Activated CD4-positive, alpha-beta T cell treated with anti-CD3 and anti-CD28 coated beads, Interleukin-2, Interleukin-6, amounts not matched to agents 100 ng/mL and 50 ng/mL, durations not matched to agents 16 hours and 8 hours (primary cell): ENCODE measurements at regions not wholly inside any gene's neighbourhood (a gene's known extent, or its start where the extent isn't known, plus 50 kb on each side); places are given as distances from the start of the nearest gene placed in this dataset.

Experiments used
- DNase-seq: peaks from one replicate; pipeline ENCODE4 v3.0.0-alpha.2; 2020

DNA sequence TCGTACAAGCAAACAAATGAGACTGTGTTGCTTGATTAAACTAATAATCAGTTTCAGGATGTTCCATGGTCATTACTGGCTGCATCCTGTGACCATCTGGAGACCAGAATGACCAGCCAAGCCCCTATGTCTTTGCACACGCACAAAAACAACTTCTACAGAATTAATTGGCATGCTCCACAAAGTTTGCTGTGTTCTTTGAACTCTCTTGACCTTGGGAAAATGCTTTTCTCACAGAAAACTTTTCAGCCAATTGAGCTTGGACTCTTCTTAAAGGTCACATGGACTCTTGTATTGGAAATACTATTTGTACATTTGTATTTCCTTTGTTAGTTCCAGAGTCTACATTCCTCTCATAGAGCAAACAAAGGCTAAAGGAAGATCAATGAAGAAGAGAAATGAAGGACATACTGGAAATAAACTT is 147.8 kb downstream of the ARRDC3 start:
- no peak for DNase-seq

DNA sequence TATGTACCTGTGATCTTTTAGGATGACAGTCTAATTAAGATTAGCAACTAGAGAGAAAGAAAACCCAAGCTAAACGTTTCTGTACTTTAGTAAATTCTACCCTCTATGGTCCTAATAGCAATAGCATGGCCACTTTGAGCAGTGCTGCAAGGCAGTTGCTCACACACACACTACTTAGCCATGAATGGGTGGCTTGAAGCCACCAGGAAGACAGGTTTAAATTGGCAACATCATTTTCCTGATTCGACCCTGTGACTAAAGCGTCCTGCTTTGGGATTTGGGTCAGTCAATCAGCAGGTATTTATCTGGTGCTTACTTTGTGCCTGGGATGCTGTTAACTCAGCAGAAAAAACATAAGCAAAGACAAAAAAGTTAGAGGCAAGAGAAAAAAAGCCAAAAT is 150.6 kb downstream of the ARRDC3 start:
- DNase-seq, result no peak

DNA sequence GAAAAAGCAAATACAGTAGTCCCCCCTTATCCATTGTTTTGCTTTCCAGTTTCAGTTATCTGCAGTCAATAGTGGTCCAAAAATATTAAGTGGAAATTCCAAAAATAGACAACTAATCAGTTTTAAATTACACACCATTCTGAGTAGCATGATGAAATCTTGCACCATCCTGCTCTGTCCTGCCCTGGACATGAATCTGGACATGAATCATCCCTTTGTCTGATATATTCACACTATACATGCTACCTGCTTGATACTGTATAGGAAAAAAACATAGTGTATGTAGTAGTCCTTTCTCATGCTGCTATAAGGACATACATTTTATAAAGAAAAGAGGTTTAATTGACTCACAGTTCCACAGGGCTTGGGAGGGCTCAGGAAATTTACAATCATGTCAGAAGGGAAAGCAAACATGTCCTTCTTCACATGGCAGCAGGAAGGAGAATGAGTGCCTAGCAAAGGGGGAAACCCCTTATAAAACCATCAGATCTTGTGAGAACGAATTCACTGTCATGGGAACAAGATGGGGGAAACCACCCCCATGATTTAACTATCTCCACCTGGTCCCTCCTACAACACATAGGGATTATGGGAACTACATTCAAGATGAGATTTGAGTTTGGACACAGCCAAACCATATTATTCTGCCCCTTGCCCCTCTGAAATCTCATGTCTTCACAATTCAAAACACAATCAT is 153.9 kb downstream of the ARRDC3 start:
- no peak for DNase-seq

DNA sequence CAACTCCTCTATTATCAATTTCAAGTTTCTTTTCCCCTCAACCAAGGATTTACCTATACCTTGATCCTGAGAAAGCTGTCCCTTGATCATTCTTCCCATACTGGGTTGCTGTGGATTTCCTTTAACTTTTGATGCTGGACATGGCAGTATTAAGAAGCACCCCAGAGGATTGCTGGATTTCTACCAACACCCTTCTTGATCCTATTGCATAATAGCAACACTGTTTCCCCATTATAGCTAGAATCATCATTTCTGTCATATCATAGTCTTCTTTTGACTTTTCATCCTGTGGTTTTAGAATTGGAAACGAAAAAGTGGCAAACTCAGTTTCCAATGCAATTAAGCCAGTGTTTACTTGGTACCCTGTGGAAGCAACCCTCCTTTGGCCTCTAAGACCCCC is 154.9 kb downstream of the ARRDC3 start:
- DNase-seq, result no peak

DNA sequence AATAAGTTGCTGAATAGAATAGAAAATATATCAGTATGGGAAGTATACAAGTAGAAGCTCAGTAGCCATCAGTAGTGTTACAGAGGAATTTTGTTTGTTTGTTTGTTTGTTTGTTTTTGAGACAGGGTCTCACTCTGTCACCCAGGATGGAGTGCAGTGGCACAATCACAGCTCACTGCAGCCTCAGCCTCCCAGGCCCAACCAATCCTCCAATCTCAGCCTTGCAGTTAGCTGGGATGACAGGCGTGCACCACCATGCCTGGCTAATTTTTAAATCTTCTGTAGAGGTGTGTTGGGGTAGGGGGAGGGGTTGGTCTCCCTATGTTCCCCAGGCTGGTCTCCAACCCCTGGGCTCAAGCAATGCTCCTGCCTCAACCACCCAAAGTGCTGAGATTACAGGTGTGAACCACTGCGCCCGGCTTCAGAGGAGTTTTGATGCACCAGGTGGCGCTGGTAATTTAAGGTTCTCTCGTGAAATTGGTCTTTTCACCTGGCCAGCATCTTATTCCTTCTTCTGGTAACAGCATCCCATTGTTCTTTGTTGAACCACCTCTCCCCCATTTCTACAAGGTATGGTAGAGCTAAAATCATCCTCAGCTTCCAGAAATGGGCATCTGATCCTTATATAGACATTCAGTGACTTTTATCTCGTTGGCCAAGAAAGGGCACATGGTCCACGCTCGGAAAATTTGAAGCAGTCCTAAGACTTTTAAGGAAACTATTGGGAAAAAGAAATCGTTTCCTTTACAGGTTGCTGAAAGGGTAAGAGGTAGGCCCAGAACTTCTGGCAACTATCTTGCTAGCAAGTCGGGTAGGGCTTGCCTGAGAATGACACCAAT is 157.1 kb downstream of the ARRDC3 start:
- DNase-seq, result peak; percentile 63

DNA sequence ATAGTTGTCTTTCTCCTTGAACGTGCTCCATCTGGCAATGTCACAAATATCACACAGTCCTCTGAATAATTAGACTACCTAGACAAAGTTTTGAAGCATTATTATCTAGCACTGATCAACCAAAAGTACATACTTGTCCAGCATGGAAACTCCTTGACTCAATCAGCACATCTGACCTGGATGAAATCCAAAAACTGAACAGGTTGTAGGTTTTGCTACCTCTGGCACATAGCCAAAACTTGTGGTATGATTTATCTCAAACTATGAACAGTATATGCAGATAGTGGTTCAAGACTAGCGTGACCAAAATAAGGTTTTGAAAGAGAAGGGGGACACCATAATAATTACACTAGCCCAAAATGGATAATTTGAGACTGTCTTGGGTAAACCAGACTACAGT is 158.1 kb downstream of the ARRDC3 start:
- no peak for DNase-seq

DNA sequence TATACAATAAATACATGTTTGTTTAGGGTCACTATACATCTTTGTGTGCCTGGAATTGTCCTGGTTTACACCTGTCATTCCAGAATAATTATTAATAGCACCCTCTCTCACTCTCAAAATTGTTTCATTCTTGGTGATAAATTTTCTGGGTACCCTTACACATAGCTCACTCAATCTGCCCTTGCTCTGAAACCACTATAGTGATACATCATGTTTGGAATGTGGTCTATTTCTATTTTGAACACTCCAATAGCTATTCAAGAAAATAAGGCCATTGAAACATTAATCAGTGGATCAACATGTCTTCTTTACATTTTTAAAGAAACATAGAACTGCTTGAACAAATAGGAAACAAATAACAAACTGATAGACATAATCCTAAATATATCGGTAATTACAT is 158.7 kb downstream of the ARRDC3 start:
- no peak for DNase-seq

DNA sequence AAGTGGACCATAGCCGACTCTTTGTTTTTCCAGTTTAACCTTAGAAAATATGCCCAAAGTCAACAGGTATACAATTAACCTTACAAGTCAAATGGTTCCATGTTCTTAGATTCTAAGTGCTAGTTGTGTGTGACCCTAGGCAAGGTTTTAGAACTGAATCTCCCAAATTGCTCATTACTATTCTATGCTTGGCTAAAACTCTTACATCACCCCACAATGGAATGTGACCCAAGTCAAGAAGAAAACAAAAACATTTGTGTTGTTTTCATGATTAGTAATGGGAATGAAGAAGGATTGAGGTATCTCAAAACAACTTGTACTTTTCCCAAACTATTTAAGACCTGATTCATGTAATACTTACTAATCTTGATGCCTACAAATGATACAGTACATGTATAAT is 159.2 kb downstream of the ARRDC3 start:
- no peak for DNase-seq

DNA sequence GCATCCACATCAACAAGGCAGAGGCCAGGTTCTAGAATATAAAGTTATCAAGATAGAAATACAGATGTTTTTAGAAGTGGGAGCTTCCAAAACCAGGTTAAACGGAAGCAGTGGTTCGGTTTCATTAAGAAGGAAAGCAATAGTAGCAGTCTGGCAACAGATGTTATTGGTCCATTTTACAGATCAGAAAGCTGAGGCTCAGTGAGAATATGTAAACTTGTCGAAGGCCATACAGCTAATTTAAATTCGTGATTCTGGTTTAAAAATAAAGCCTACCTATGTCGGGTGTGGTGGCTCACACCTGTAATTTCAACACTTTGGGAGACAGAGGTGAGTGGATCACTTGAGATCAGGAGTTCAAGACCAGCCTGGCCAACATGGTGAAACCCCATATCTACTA is 160.6 kb downstream of the ARRDC3 start:
- DNase-seq, result no peak

DNA sequence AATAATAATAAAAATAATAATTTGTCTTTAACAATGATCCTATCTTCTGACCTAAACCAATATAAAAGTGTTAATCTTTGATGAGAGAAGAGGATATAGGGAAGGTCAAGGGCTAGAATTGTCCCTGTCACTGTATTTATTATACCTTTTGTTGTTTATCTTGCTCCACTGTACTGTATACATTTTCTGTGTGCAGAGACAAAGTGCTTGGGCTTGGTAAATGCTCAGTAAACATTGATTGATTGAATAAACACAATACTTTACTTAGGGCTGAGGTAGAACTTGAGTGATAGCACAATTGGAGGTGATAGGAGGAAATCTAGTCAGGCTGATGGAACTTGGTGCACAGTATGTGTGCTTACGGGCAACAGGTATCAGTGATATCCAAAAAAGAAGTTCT is 161.2 kb downstream of the ARRDC3 start:
- DNase-seq, result no peak

DNA sequence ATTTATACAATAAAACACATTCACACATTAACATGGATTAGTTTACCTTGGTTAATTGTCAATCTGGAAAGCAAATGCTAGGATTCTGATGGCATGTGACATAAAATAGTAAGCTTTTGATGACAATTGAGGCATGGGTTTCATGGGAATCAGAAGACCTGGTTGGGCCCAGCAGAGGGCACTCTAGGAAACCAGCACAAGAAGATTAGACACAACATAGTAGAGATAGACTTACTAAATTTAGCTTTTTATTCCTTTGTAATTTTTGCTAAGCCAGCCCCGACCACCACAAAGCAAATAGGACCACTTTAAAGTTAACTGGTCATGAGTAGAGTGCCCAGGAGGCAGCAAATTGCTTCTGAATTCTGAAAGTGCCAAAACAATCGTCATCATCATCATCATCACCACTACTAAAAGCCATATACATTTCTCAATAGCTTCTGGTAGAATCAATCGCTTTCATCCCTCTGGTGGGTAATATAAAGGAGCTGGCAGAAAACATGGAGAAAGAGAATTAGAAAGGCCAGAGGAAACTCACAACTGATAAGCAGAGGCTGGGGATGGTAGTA is 163.2 kb downstream of the ARRDC3 start:
- DNase-seq, result peak; percentile 49

DNA sequence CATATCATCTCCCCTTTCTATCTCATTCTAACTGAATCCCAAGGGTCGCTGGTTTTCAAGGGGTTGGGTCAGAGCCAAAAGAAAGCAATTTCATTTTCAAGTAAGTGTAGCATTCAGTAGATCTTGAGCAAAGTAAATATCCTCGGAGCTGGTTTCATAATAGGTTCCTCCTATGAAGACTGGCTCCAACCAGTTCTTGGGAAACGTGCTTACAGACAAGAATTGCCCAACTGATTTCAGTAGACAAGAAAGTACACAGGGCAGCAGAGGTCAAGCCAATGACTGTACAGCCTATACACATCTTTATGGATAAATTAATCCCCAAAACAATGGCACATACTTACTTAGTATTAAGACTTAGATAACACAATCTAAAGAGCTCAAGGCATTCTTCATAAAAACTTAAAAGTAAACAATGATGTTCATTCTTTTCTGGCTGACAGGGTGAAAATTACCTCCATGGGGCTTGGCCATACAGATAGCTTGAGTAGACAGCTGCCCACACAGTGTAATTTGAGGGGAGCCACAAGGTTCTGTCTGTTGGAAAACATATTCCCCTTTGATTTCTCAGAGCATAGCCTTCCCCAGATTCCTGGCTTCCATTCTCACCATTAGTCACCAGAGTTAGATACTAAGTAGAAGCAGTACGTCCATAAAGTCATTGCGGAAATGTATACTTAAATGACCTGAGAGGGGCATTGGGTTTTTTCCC is 163.9 kb downstream of the ARRDC3 start:
- no peak for DNase-seq

DNA sequence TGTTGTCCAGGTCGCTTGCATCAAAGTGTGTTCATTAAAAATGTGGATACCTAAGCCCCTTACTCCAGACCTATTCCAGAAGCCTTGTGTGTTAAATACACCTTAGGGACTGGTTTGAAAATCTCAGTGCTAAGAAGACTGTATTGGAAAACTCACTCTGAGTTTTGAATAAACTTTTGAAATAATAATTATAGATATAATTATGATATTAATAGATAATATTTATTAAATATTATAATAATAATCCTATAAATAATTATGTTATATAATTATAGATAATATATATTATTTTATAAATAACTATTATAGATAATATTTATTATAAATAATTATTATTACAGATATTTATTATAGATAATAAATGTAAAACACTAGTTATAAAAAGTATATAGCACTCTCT is 165.3 kb downstream of the ARRDC3 start:
- DNase-seq, result no peak

DNA sequence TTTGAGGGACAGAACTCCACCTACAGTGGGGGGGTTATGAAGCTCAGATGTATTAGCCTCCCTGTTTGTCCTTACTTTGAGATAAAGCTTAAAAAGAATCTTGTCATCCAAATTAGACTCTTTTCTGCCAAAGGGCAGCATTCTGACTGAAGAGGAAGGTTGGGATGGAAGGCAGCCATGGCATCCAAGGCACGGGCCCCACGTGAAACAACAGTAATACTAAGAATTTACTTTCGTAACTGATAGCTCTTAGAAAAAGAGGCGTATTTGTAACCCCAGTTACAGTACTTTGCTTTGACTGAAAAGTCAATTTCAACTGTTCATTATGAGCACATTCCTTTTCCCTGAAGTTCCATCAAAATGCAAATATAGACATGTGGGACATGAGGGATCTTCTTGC is 168.5 kb downstream of the ARRDC3 start:
- DNase-seq, result no peak
